Neuron (in vitro differentiated cells): ENCODE measurements at regions not wholly inside any gene's neighbourhood (a gene's known extent, or its start where the extent isn't known, plus 50 kb on each side); places are given as distances from the start of the nearest gene placed in this dataset.

Experiments used
- H2AFZ ChIP-seq: one replicate; pipeline ENCODE4 v1.6.1; 2013; ENCODE audit warnings: low read depth, mild to moderate bottlenecking, inconsistent platforms, low read length, moderate library complexity
- H3K27me3 ChIP-seq: one replicate; pipeline ENCODE4 v1.6.1; 2013; ENCODE audit warnings: low read length; ENCODE audit not compliant: insufficient read depth
- H3K36me3 ChIP-seq: one replicate; pipeline ENCODE4 v1.6.1; 2013; ENCODE audit warnings: low read length; ENCODE audit not compliant: insufficient read depth
- H3K4me1 ChIP-seq: one replicate; pipeline ENCODE4 v1.6.1; 2013; ENCODE audit warnings: low read length; ENCODE audit not compliant: insufficient read depth
- H3K4me3 ChIP-seq: 2 replicates; pipeline ENCODE4 v1.5.1; 2013; ENCODE audit warnings: mild to moderate bottlenecking, low read length, moderate library complexity
- H3K9me3 ChIP-seq: one replicate; pipeline ENCODE4 v1.6.1; 2013; ENCODE audit warnings: low read length

DNA sequence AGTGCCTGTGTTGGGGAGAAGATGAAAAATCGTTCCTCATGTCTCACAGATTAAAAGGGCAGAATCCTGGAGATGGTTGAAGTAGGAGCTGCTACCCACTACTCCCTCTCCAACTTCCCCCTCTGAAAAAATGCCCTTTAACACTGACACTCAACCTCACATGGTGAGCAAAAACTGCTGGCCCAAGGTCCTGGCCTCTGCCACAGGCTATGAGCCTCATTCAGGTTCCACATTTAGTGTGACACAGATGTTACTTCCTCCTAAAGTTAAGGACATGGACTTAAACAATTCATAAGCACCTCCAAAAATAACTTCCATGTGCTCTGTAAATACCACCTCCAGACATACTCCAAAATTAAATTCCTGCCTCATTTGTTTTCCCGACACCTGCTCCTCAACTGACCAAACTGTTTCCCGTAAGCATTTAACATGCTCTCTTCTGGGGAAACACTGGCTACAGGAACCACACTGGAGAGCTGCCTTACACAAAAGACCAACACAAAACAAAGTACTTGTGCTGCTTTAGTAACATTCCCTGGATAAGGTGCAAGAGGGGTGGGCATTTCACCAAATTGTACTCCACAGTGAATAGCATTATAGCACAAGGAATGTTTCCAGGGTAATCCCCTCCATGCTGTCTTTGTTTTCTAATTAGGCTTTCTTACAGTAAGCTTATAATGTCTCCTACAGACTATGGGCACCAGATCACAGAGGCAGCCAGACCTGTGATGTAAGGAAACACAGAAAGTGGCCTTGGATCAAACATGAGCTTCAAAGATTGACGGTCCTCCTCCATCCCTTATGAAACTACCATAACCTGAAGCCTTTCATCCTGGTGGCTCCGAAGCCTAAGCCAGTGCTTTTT, 57.0 kb downstream of the PHLDA1 start:
- Histone ChIP-seq H3K36me3 (no peaks in the 10 kb centered on the region), H3K4me3 (no peak overlapping the region), H2AFZ (no peak overlapping the region), H3K4me1 (peaks cover 42% of the 10 kb centered on the region), H3K27me3 (no peaks in the 10 kb centered on the region), H3K9me3 (no peaks in the 10 kb centered on the region)

DNA sequence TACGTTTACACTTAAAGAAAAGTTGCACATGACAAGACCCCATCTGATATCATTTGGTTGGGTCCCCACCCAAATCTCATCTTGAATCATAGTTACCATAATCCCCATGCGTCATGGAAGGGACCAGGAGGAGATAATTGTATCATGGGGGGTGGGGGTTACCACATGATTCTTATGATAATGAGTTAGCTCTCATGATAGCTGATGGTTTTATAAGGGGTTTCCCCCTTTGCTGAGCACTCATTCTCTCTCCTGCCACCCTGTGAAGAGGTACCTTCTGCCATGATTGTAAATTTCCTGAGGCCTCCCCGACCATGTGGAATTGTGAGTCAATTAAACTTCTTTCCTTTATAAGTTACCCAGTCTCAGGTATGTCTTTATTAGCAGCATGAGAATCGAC, 60.3 kb downstream of the PHLDA1 start:
- Histone ChIP-seq H3K4me3 (no peak overlapping the region), H2AFZ (no peak overlapping the region)

DNA sequence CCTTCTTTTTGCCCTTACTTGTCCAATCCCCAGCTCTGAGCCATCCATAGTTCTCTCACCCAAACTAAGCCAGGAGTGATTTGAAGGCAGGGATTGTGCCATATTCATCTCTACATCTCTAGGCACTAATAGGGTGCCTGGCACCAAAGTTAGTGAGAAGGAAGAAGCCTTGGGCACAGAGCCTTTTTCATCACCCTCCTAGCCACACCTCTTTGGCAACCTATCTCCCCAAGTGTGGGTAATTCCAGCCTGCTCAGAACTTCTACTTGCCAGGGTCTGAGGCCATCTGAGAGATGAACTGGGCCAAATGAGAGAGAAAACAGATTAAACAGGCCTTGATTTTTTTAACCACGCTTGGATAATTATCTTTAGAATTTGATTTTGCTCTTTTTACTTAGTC, 61.3 kb downstream of the PHLDA1 start:
- H3K27me3 ChIP-seq: no peaks in the 10 kb centered on the region
- no peaks in the 10 kb centered on the region for H3K36me3 ChIP-seq
- no peaks in the 10 kb centered on the region for H3K9me3 ChIP-seq
- no peak overlapping the region for H3K4me3 ChIP-seq
- peaks cover 12% of the 10 kb centered on the region for H3K4me1 ChIP-seq
- no peak overlapping the region for H2AFZ ChIP-seq

More for the DNA sequence above, 60.3 kb downstream of the PHLDA1 start:
- no peaks in the 10 kb centered on the region for H3K36me3 ChIP-seq
- H3K4me1 ChIP-seq: peaks cover 15% of the 10 kb centered on the region
- no peaks in the 10 kb centered on the region for H3K9me3 ChIP-seq
- H3K27me3 ChIP-seq: no peaks in the 10 kb centered on the region

DNA sequence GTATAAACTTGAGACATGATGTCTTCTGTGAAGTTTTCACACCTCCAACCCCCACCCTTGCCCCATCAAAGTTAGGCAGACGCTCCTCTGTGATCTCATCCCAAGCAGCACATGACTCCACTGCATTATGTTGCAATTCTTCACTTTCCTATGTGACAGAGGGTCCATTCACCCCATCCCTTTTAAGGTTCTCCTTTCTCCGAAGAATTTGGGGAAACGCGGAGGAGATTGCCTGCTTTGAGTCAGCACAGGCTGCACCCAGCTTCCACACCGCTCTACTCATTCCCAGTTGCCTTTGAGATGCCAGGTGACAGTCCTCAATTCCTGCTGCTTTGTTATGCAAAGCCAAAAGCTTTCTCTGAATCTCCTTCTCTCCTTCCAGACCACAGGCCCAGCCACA, 61.8 kb downstream of the PHLDA1 start:
- no peaks in the 10 kb centered on the region for H3K9me3 ChIP-seq
- no peaks in the 10 kb centered on the region for H3K27me3 ChIP-seq
- H3K4me1 ChIP-seq: peaks cover 11% of the 10 kb centered on the region
- no peak overlapping the region for H3K4me3 ChIP-seq
- no peaks in the 10 kb centered on the region for H3K36me3 ChIP-seq
- no peak overlapping the region for H2AFZ ChIP-seq

DNA sequence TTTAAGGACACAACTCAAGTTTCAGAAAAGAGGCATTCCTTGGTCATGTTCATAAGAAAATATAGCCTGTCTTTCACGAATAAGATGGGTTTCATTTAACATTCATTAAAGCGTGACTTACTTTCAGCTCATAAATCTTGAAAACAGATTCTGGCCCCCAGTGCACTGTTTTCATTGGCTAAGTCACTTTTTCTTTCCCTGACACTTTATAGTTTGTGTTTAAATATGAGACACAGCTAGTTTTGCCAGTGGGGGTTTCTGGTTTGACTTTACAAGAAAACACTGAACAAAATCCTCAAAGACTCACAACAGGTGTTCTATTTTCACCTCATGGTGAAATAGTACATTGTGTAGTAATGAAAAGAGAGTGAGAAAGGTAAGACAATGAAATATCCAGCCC, 65.9 kb downstream of the PHLDA1 start:
- no peaks in the 10 kb centered on the region for H3K36me3 ChIP-seq
- no peak overlapping the region for H3K4me3 ChIP-seq
- H2AFZ ChIP-seq: no peak overlapping the region
- H3K9me3 ChIP-seq: no peaks in the 10 kb centered on the region
- peaks cover 9% of the 10 kb centered on the region for H3K4me1 ChIP-seq
- H3K27me3 ChIP-seq: no peaks in the 10 kb centered on the region

DNA sequence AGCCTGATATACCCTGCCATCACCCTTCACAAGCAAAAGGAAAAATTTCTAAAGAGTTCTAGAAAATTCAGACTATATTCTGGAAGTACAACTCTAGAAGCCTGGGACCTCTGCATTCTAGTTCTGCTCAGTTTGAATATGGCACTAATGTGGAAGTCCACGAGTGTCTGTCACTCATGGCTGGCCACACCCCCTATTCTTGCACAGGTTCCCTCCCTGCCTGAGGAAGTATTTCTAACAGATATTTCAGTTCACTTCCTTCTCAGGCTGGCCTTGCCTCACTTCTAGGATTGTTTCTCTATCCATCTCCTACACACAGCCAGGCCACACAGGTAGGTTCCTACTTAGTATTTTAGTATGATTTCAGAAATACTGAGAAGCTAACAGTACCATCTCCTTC, 67.4 kb downstream of the PHLDA1 start:
- Histone ChIP-seq H3K4me1 (peaks cover 15% of the 10 kb centered on the region), H3K9me3 (no peaks in the 10 kb centered on the region), H3K4me3 (no peak overlapping the region), H3K27me3 (no peaks in the 10 kb centered on the region), H2AFZ (no peak overlapping the region), H3K36me3 (no peaks in the 10 kb centered on the region)

DNA sequence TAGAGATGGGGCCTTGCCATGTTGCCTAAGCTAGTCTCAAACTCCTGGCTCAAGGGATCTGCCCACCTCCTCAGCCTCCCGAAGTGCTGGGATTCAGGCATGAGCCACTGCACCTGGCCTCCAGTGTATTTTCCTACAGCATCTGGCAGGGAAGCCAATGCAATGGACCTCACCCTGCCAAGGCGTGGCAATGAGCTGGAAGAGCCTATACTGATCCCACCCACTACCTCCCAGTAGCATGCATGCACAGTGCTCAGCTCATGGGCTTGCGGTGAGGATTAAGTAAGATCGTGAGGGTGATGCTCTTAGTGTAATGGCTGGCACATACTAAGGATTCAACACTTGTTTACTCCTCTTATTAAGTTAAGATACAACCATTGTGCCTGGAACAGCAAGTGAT, 69.7 kb downstream of the PHLDA1 start:
- Histone ChIP-seq H3K36me3 (no peaks in the 10 kb centered on the region), H2AFZ (no peak overlapping the region), H3K4me3 (no peak overlapping the region), H3K4me1 (peaks cover 22% of the 10 kb centered on the region), H3K27me3 (no peaks in the 10 kb centered on the region), H3K9me3 (no peaks in the 10 kb centered on the region)

DNA sequence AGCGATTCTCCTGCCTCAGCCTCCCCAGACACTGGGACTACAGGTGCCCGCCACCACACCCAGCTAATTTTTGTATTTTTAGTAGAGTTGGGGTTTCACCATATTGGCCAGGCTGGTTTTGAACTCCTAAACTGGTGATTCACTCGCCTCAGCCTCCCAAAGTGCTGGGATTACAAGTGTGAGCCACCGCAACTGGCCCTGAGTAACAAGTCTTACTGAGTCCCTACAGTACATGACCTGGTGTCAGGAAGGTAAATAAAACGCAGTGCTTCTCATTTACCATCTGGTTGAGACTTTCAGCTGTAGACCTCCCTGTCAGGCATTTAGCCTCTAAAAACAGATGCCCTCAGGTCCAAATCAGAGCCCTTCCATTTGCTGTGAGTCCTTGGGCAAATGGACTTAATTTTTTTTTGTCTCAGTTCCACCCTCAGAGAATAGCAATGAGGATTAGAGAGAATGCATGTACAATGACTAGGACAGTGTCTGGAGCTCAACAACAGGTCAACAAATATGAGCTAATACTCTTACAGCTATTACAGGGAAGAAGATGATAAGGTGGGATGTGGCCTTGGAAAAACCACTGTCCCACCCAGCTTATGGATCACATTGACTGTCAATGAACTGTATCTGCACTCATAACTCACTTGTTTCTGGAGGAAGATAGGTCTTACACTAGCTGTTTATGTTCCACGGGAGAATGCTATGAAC, 70.5 kb downstream of the PHLDA1 start:
- Histone ChIP-seq H3K36me3 (no peaks in the 10 kb centered on the region), H2AFZ (no peak overlapping the region), H3K9me3 (no peaks in the 10 kb centered on the region), H3K4me1 (peaks cover 22% of the 10 kb centered on the region), H3K4me3 (no peak overlapping the region), H3K27me3 (no peaks in the 10 kb centered on the region)

DNA sequence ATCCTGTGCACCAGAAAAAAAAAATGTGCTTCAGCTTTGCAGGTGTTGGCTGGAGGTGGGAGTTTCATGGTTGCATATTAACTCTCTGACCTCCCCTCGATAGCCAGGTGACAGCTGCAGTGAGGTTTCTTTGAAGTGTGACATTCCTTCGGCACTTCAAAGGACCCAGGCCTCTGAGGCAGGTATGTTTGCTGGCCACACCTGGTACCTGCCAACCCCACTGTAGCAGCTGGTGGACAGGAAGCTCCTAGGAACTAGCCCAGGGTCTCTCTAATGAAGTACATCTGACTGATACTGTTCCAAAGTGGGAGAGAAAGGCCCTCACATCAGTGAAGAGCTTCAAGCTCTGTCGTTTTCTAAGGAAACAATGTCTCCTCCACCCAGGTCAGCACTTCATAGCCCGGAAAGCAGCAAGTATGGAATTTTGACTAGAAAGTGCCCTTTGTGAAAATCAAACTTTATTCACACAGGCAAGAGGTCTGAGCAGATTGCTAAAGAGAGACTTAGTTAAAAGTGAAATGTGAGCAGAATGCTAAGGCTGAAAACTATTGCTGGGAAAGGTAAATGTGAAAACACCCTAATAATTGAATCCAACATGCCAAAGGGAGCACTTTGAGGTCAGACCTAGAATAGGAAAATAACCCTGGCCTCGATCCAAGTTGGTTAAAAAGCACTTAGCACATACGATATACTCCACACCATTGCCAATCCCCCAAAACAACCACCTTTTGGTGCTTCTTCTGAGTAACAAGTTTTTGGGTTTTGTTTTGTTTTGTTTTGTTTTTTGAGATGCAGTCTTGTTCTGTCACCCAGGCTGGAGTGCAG, 71.3 kb downstream of the PHLDA1 start:
- H3K9me3 ChIP-seq: no peaks in the 10 kb centered on the region
- H2AFZ ChIP-seq: no peak overlapping the region
- H3K4me1 ChIP-seq: peaks cover 20% of the 10 kb centered on the region
- no peaks in the 10 kb centered on the region for H3K36me3 ChIP-seq
- H3K4me3 ChIP-seq: no peak overlapping the region
- no peaks in the 10 kb centered on the region for H3K27me3 ChIP-seq

DNA sequence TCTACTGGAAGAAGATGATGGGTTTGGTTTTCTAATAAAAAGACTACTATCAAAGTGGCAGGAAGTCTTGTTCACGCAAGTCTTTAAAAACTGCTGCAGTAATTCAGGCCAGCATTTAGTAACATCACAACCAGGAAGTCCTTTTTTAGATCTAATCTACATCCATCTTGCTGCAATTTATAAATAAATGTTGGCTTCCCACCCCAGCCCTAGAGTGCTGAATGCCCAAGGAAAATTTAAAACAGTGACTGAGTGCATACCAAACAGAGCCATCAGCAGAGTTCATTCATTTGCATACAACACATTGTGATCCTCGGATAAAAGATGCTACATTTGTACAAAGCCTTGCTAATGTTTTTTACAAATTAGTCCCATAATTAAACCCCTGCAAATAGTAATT, 72.1 kb downstream of the PHLDA1 start:
- H2AFZ ChIP-seq: no peak overlapping the region
- peaks cover 26% of the 10 kb centered on the region for H3K4me1 ChIP-seq
- no peaks in the 10 kb centered on the region for H3K27me3 ChIP-seq
- no peaks in the 10 kb centered on the region for H3K36me3 ChIP-seq
- H3K4me3 ChIP-seq: no peak overlapping the region
- no peaks in the 10 kb centered on the region for H3K9me3 ChIP-seq

DNA sequence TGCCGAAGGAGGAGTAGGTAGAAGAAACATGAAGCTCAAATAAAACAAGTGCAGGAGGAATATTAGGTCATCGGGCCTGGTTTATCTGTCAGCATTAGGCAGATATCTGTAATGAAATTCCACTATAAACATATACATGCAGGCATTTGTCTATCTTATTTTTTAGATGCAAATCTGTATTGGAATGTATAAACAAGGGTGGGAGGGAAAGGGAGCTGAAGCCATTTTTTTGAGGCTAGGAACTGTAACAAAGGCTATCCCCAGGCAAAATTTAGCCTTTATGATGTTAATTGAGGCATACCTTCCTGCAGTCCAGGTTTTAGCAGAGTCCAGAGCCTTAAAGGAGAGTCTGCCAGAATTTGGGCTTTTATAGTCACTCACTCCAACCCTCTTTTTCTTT, 72.5 kb downstream of the PHLDA1 start:
- H3K36me3 ChIP-seq: no peaks in the 10 kb centered on the region
- H3K4me1 ChIP-seq: peaks cover 30% of the 10 kb centered on the region
- H3K27me3 ChIP-seq: no peaks in the 10 kb centered on the region
- H3K4me3 ChIP-seq: no peak overlapping the region
- H3K9me3 ChIP-seq: no peaks in the 10 kb centered on the region
- H2AFZ ChIP-seq: no peak overlapping the region

DNA sequence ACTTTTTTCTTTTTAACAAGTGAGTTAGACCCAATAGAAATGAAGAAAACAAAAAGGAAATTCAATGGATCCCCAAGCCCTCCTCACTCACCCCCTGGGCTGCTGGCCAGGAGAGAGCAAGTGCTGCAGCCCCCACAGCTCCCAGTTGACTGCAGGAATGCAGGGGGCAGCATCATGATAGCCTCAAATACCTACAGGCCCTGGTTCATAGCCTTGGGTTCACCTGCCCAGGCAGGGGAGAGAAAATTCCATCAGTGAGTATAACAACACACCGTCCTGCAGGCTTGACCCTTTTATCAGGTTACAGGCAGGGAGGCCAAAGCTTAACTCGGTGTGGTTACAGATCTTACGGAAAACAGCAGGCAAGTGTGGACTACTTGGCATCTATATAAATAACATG, 76.3 kb downstream of the PHLDA1 start:
- H3K4me1 ChIP-seq: peaks cover 45% of the 10 kb centered on the region
- H3K4me3 ChIP-seq: no peak overlapping the region
- no peaks in the 10 kb centered on the region for H3K36me3 ChIP-seq
- no peaks in the 10 kb centered on the region for H3K9me3 ChIP-seq
- H2AFZ ChIP-seq: no peak overlapping the region
- H3K27me3 ChIP-seq: no peaks in the 10 kb centered on the region

DNA sequence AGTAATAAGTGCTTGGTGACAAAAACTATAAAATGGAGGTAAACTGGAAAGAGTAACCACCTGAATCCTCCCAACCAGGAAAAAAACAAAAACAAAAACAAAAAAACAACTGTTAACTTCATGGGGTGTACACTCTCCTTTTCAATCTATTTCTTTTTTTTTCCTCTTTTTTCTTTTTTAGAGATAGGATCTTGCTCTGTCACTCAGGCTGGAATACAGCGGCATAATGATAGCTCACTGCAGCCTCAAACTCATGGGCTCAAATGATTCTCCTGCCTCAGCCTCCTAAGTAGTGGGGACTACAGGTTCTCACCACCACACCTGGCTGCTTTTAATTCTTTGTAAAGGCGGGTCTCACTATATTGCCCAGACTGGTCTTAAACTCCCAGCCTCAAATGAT, 76.8 kb downstream of the PHLDA1 start:
- Histone ChIP-seq H3K4me3 (no peak overlapping the region), H3K4me1 (peaks cover 40% of the 10 kb centered on the region), H3K27me3 (no peaks in the 10 kb centered on the region), H2AFZ (no peak overlapping the region), H3K9me3 (no peaks in the 10 kb centered on the region), H3K36me3 (no peaks in the 10 kb centered on the region)
